AG20443 (cell line): ENCODE measurements at regions not wholly inside any gene's neighbourhood (a gene's known extent, or its start where the extent isn't known, plus 50 kb on each side); places are given as distances from the start of the nearest gene placed in this dataset.
"Not testable (repeated sequence)": the region's sequence is repeated elsewhere in the genome, so short reads cannot be mapped to it uniquely, and the experiment has no call there.

Experiments used
- DNase-seq: peaks from one replicate; pipeline ENCODE4 v3.0.0; 2012; ENCODE audit warnings: low spot score, mixed read lengths

DNA sequence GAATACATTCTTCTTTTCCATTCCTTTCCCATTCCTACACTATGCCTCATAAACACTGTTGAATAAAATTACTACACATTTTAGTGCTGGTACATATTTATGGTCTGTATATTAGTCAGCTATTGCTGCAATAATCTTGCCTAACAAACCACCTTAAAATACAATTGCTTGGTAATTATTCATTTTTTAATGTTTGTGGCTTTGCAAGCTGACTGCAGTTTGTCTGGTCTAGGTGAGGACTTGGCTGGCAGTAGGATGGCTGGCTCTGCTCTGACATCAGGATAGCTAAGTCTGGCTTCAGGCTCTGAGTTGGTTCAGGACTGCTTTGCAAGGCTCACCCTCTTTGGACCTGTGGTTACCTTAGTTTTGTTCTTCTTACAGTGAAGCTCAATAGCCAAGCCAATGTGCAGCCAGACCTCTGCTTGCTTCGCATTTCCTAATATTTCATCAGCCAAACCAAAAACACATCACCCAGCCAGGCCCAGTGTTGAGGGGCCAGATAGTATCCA, 913.4 kb upstream of the RAG2 start:
- DNase-seq, result no peak

DNA sequence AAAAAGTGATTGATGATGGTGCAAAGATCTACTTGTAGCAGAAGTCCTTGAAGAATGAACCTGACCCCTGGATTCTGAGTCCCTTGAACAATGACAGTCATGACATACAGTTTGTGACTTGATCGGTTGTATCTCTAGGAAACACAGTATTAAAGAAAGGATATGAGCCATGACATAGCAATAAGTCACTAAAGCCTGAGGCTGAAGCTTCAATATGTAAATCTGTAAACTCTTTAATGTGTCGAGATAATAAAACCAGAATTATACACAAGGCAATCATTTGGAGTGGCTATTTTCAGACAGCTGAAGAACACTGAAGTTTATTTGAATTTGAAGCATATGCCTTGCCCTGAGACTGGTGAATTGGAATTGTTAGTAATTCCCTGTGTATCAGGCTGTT, 911.5 kb upstream of the RAG2 start:
- no peak for DNase-seq

DNA sequence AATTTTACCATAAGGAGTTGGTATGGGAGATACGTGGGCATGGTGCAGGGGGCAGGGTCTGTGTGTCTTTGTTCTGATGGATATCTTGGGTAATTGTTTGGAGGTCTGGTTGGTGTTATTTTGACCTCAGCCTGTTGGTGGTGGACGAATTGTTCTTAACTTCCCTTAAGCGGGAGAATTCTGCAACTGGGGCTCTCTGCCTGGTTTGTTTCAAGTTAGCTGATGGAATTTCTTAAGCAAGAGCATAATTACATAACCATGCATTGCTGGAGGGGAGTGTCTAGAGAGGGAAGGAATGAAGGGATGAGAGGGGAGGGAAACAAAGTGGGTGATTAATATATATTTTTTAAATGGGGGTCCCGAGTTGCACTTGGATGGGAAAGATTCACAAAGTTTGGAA, 908.5 kb upstream of the RAG2 start:
- DNase-seq, result no peak

DNA sequence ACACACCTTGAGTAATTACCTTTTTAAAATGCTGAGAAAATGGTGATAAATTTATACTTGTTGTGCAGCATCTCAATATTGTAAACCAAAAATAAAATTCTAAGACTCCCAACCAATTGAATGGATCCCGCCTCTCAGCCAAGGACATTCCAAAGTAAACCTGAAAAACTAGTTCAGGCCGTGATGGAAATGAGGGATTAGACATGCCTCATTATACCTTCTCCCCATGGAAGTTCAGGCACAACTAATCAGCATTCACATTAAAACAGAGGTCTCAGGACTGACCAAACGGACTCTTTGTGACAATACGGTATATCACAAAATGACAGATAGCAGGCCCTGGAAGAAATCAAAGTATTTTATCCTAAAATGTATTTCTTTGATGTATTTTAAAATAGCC, 907.4 kb upstream of the RAG2 start:
- DNase-seq, result no peak

DNA sequence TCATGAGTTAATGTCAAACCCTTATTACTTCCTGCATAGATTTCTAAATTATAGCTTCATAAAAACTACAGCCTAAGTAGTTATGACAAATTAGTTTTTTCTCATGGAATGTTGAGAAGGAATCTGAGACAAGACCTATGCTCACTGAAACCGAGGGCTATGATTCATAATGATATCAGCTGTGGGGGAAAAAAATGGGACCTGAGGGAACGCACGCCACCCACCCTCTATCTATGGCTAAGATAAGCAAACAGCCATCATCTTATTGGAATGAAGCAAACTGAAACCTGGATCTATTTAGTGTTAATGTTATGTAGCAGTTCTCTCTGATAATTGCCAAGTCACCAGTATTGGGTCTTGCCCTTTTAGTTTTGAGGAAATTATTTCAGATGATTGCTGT, 906.9 kb upstream of the RAG2 start:
- no peak for DNase-seq

DNA sequence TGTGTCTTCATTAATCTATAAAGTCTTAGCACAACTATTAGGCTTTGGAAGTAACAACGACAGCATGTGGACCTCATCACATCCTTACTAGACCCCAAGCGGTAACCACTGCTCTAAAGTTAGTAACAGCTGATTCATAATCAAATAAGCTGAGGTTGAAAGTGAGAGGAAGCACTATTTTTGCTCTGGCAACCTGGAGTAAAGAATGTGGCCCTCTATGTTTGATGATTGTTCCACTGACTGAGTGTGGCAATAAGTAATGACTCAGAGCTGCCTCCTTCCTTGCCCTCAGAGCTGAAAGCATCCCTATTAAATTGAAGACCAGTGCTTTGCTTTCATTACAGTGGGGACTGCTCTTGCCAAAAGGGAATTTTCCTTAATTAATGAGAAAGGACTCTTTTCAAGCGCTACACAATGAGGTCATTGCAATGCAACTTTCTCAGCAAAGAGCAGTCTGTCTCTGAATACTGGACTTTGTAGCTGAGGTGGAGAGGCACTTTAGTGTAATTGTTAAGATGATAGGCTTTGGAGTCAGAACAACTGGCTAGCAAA, 906.1 kb upstream of the RAG2 start:
- no peak for DNase-seq

DNA sequence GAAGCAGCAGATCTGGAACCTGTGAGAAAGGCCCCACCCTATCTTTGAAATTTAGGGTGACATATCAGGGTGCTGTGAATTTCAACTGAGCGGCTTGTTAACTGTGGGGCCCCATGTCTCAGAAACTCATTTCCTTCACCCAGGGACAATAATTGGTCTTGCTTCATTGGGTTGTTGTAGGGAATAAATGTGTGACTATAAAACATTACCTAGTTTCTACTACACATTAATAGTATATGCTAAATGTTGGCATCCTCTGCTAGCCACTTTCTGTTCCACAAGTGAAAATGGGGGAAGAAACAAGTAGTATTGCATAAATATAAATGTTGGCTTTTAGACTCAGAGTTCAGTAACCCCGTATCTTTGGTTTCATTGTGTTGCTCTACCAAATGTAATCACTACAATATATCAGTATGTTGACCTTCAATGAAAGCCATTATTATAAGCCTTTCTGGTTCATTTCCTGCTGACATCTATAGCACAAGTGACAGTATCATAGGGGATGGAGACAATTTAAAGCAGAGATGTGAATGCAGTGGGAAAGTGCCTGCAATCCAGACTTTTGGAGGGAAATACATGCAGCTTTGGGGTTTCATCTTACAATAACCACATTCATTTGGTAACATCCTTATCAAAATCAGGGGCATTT, 905.5 kb upstream of the RAG2 start:
- no peak for DNase-seq

DNA sequence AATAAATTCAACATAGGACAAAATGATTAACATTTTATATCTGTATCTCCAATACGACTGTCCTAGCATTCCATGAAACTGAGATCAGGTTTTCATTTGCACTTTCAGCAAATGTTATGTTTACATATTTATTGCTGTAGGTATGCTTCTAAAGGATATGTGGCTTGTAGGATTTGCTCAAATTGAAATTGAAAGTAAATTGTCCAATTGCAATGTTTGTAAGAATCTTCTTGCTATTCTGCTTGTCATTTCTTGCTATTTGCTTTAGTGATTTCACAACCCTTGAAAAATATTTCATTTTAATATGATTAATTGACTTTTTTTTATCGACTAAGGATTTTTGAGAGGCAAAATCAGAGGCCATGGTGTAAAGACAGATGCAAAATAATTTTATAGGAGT, 904.2 kb upstream of the RAG2 start:
- no peak for DNase-seq

DNA sequence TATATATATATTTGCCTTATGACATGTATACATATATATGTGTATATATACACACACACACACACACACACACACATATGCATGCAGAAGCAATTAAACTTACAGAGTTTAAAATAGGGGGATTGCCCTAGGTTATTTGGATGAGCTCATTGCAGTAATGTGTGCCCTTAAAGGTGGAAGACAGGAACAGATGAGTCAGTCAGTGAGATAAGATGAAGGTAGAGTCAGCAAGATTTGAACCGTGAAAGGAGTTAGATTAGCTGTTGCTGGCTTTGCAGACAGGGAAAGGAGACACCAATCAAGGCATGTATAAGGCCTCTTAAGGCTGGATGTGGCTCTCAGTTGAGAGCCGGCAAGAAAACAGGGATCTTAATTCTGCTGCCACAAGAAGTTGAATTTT, 902.4 kb upstream of the RAG2 start:
- DNase-seq, result no peak

DNA sequence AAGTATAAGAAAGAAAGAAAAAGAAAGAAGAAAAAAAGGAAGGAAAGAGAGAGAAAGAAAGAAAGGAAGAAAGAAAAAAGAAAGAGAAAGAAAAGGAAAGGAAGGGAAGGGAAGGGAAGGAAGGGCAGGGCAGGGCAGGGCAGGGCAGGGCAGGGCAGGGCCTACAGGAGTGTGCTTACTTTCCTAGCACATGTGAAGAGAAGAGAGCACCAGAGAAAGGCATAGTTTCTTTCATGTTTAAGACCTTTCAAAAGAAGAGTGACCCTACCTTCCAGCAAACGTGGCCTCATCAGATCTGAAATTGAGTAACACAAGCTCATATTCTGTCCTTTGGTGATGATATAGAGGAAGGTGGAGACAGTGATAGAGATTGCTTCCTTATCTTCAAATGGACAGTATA, 899.3 kb upstream of the RAG2 start:
- DNase-seq, result no peak

DNA sequence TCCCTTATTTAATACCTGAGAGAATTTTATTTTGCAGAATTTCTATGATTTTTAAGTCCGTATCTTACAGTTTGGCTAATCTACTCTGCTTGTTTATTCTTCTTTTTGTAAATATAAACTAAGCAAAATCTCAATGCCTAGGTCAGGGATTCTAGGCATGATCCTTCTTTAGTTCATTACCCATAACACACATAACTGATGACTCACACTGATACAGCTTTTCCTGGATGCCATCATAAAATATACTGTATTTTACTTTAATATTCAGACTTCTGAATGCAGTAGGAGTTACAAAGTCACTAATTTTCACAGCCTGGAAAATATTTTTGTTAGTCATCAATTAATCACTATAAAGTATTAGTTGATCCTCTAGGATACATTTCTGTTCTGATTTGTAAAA, 898.2 kb upstream of the RAG2 start:
- DNase-seq, result no peak

DNA sequence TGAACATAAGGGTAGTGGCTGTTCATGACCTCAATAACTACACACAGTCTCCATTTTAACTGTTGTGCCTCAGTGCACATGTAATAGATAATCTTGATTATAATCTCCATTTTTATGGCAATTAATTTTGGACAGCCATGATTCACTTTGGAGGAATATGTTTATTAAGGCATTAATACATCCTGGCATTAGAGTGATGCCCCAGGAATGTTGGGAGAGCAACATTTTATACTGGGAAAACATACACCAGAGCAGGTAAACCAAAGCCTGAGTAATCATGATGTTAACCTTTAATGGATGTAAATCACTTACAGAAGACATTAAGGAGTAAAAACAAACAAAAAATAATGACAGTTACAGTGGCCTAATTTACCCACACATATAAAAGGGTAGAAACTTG, 886.3 kb upstream of the RAG2 start:
- no peak for DNase-seq

DNA sequence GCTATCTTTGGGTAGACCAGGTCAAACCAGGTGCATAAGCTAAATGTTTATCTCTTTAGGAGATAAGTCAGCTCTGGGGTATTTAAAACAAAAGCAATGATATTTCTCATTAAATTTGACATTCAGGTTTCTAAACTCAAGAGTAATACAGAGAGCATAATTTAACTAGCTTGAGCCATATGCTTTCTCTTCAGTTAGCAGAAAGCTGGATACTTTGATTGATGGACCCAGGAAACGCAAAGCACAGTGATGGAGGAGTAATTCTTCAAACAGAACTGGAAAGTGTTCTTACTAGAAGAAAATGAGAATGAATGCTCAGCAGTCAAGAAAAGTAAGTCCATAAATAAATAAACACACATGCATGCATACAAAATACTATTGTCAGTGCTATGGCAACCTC, 885.7 kb upstream of the RAG2 start:
- no peak for DNase-seq

DNA sequence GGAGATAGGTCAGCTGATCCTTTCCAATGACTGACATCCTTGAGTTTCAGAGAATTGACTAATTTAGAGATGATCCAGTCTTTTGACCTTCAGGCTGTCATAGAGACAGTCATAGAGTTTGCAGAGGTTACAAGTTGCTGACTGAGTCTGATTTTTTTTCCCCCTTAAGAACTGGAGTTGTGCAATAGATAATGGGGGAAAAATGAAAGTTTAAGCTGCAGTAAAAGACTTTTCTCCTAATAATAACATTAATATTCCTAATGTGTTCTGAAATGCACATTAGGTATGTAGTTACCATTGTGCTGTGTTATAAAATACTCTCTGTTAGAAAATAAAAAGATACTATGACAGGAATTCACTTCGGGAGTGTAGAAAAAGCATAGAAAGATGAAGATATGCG, 876.9 kb upstream of the RAG2 start:
- no peak for DNase-seq

DNA sequence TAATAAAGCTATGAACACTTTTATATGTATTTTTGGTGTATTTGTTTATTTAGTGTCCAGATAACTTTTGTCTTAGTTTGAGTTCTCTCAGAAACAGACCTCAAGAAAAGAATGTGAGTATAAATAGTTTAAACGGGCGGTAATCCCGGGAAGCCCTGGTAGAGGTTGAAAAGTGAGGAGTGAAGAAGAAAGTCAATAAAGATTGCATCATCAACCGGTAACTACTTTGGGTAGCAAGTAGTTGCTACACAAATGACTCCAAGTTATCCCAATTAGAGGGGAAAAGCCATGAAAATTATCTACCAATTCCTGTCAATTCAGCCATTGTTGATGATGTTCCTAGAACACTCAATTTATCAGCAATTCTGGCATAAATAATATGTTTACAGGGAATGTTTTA, 870.3 kb upstream of the RAG2 start:
- DNase-seq, result no peak

DNA sequence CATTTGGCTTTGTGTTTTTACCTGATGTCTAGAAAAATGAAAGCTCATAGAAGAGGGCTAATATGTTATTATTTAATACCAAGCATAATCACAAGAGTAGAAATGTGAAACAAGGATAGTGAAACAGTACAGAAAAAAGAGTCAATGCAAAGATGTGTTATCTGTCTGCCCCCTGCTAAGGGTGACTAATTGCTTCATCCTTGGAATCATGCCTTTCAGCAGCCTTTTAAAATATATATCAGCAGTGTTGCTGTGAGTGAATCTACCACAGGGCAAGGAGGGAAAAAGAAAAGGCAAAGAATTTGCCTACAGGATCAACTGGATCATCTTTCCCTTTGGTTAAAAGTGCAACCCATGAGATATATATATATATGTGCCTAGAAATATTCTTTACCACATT, 867.2 kb upstream of the RAG2 start:
- no peak for DNase-seq

DNA sequence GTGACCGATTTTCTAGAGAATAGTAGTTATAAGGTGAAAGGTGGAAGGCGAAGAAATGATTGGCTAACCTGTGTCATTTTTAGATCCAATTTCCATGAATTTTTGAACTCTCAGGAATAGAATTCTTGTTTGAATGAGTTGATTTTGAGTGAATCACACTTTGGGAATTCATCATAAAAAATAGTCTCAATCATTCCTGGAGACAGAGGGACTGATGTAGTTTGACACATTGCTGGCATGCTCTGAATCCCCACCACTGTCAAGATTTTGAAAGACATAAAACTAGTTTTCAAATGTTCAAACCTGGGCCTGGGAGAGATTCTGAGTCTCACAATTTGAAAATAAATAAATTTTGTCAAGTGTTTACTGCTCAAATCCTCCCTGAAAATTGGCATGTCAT, 861.4 kb upstream of the RAG2 start:
- DNase-seq, result no peak

DNA sequence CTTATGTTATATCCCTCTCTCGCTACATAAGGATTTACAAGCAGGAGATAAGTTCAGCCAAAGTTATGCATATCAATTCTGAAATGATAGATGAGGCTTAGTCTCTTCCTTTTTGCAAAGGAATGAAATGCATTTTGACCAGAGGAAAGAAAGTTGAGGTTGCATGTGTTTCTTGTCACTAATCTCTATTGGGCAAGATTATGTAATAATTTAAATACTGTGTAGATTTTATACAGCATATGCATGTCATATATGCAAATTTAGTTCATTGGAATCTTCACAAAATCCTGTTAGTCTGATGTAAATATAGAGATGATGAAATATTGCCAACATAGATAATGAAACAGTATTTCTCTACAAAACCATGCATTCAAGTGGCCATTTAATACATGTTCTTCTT, 858.7 kb upstream of the RAG2 start:
- DNase-seq, result no peak

DNA sequence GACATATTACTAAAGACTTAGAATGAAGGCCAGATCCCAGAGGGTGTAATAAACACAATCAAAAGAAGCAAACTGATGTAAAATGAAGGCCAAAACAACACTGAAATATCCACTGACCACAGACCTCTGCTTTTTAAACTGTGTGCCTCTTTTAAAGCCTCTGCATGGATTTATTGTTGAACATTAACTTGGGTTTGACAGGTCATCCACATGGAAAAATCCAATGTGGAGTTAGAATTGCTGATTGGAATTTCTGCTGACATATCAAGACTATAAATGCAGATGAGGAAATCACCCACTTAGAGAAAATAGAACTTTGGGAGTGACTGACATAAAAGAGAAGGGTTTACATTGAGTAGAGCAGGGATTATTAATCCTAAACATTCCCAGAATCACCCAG, 853.9 kb upstream of the RAG2 start:
- no peak for DNase-seq

DNA sequence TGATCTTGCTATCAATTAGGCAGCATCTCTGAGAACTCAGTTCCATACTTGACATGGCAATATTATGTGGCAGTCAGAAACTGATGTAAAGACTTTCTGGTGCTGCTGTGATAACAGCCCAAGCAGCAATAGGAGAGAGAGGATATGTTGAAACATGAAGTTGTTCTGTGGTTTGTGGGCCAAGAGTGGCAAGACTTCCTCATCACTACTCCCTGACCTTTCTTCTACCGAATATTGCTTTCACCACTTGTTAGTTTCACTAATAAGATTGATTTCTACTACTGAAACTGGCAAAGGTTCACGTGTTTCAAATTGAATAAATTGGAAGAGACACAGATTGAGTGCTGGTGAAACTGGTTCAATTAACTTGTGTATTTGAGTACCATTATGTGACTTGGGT, 852.6 kb upstream of the RAG2 start:
- DNase-seq, result no peak

DNA sequence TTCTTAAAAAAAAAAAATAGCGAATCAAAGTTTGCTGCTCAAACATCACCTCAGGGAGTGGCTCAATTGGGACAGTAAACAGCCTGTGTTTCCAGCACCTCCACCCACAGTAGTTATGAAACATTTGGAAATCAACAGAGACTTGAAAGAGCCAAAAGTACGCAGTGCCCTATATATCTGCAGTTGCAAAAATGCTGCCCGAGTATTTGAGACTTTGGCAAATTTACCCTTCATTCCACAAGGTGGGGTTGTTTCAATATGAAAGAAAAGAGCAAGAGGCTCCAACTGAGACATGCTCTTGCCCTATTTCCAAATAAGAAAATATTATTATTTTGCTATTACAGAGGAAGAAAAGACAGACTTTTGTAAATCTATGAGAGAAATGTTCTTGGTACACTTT, 851.1 kb upstream of the RAG2 start:
- DNase-seq, result no peak

DNA sequence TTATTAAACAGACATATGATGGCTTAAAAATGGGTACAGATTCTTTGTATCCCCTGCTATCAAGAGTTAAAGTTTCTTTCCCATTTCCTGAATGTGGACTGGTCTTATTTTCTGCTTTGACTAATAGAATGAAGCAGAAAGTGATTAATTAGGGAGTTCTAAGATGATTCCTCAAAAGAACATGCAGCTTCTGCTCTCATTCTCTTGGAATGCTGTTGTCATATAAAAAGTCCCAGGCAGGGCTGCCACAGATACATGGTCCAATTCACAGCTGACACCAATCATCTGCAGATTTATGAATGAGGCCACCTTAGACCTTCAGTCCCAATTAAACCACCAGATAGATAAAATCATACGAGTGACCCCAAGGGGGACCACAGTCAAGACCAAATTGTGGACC, 844.5 kb upstream of the RAG2 start:
- no peak for DNase-seq

DNA sequence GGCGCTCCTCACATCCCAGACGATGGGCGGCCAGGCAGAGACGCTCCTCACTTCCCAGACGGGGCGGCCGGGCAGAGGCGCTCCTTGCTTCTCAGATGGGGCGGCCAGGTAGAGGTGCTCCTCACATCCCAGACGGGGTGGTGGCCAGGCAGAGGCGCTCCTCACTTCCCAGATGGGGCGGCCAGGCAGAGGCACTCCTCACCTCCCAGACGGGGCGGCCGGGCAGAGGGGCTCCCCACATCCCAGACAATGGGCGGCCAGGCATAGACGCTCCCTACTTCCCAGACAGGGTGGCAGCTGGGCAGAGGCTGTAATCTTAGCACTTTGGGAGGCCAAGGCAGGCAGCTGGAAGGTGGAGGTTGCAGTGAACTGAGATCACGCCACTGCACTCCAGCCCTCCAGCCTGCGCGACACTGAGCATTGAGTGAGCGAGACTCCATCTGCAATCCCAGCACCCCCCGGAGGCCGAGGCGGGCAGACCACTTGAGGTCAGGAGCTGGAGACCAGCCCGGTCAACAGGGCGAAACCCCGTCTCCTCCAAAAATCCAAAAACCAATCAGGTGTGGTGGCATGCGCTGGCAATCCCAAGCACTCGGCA, 833.7 kb upstream of the RAG2 start:
- DNase-seq, result not testable (repeated sequence)
